ENCODE measurements at regions not wholly inside any gene's neighbourhood (a gene's known extent, or its start where the extent isn't known, plus 50 kb on each side); places are given as distances from the start of the nearest gene placed in this dataset.

DNA sequence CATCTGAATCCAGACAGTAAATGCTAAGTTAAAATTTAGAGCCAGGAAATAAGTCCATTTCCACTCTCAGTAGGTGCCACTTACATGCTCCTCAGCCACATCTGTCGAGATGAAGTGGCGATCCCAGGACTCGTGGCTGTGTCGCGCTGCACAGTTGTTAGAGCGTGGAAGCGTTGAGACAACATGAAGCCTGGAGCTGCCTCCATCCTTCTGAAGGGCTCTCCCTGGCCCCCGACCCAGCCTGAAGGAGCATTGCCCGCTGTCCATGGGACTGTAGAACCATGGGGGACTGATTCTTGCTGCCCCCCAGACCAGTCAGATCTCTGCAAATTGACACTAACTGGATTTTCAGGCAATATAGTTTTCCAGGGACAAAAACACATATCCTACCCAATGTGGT, 58.9 kb downstream of the IRX1 start:
- DNase-seq (ENCODE audit: low read depth in 2 of 2): no peak

DNA sequence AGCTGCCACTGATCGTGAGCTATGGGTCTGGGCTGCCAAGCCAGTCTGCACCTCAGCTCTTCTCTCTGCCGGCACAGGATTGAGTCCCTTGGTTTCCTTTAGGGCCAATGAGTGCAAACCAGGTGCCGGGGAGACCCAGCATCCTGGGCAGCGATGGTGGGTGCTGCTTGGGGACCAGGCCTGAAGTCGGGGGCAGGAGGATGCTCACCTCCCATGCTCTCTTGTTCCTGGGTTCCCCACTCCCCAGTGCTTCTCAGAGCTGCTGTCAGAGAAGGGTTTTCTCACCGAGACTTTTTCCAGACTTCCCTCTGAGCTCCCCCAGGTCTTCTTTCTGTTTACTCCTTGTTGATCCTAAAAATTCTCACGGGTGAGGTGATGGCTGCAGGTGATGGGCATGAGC, 61.2 kb downstream of the IRX1 start:
- DNase-seq (ENCODE audit: low read depth in 2 of 2): no peak

DNA sequence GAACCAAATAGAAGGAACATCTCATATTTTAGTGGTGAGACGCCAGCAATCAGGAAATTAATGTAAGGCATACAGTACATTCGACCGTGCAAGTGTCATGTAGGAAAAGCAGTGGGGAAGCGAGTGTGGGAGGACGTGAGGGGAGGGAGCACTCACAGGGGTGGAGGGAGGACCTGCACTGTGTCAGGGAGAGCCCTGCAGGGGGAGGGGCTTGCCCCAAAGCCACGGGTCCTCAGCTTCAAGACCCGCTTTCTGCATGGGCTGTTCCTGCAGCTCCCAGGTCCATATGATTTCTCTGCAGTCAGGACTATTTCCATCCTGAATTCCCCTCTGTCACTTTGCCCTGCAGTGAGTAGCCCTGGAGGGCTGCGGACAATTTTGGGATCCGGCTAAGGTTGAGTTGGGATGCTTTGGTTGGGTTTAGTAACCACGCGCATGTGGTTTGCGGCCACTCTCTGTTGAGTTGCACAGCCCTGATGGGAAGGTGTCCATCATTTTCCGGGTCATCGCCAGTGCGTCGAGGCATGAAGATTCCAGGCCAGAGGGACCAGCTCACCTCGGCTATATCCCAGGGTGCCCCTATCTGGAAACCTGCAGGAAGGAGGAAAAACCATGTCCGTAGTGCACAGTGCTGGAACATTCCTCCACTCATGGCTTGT, 61.9 kb downstream of the IRX1 start:
- no peak for DNase-seq (ENCODE audit: low read depth in 2 of 2)

DNA sequence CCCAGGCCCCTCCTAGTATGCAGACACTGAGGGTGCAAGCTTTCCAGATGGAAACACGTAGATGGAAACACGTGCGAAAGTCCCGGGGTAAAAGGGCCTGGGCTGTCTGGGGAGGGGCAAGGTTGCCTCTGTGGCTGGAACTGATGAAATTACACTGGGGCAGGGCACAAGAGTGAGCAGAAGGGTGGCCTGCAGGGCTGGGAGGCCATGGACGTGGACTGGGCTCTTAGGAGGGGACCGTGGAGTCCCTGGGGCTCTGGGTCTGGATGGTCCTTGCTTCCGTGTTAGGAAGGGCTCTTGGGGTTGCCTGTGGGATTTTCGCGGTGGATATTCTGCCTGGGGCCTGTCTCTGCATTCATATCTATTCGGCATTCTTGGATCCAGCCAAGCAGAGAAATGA, 63.3 kb downstream of the IRX1 start:
- DNase-seq (ENCODE audit: low read depth in 2 of 2): no peak

DNA sequence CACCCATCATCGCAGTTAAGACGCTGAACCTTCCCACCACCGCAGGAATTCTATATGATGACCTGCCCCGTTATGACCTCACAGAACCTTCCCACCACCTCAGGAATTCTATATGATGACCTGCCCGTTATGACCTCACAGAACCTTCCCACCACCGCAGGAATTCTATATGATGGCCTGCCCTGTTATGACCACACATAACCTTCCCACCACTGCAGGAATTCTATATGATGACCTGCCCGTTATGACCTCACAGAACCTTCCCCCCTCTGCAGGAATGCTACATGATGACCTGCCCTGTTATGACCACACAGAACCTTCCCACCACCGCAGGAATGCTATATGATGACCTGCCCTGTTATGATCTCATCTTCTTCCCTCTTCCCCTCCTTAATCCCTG, 64.3 kb downstream of the IRX1 start:
- no peak for DNase-seq (ENCODE audit: low read depth in 2 of 2)

DNA sequence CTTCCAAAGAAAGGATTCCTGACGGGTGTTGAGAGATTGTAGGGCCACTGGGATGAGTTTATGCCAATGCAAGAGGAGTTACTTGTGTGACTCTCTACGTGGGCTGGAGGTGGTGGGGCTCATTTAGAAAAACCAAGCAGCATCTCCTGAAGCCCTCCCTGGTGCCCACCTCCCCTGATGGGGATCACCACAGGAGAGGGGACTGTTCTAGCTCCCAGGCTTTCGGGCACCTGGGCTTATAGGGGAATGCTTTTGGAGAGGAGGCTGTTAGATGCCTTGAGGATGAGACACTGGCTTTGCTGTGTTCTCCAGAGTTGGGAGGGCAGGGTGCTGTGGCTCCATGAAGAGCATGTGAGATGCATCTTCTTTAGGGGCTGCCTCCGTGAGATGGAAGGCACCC, 65.0 kb downstream of the IRX1 start:
- DNase-seq (ENCODE audit: low read depth in 2 of 2): no peak

DNA sequence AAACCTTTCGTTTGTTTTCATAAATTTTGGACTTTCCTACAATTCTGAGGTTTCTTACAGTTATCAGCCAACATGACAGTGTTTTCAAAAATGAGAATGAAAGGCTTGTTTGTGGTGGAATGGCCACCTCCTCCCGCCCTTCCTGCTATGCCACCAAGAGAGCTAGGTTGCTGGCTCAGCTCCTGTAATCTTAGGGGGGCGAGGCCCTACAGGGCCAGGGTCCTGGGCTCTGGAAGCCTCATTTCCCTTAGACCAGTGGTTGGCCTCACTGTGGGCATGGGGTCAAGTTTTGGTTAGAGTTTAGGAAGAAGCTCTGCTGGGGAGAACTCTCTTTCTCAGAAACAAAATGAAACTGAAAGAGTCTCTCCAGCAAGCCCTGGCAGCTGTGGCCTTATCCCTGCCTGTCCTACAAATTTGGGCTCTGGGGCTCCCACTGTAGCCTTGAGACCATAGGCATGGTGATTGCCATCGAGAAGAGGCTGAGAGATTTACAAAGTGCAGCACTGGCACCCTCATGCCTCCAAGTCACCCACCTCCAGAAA, 66.2 kb downstream of the IRX1 start:
- no peak for DNase-seq (ENCODE audit: low read depth in 2 of 2)

DNA sequence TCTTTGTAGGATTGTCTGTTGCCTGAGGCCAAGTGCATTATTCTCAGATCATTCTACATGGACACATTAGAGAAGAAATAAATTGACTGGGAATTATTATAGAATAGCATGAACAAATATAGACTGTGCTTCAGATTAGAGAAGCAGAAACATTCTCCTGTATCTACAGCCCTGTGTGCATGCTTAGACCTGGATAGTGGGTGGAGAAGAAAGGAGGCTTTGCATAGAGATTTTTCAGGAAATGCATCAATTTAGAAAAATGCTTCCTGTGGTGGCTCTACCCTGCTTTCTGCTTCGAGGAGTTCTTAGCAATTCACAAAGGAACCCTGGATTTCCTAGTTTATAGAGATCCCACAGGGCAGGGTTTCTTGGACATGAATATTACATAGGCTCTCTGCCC, 66.7 kb downstream of the IRX1 start:
- no peak for DNase-seq (ENCODE audit: low read depth in 2 of 2)

DNA sequence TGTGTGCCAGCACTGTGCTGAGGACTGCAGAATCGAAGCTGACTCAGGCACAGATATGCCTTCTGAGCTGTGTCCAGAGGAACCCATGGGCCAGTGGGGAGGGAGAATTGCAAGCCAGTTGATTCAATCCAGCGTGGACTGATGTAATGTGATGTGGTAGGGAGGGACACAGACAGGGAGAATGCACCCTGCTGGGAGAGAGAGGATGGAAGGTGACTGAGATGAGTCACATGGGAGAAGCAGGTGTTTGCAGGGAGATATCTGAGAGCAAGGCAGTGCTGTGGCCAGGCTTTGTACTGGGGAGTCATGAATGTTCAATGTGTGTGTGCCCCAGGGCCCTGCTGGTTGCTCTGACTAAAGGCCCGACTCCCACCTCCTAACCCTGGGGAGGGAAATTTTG, 75.7 kb downstream of the IRX1 start:
- DNase-seq (ENCODE audit: low read depth in 2 of 2): no peak

DNA sequence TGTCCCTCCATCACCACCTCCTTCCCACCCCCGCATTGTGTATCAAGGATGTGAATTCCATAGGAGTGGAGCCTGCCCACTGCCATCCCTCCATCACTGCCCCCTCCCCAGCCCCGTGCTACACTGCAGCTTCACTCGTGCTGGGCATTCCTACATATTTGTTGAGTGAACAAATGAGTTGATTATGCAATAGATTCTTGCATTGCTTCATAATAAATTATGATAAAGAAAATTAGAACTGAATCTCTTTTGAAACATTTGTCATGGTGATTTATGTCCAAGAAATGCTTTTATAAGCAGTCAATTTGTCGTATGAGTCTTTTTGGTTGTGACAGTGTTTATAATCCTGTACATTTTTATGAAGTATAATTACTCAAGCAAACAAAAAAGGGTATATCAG, 83.2 kb downstream of the IRX1 start:
- no peak for DNase-seq (ENCODE audit: low read depth in 2 of 2)

DNA sequence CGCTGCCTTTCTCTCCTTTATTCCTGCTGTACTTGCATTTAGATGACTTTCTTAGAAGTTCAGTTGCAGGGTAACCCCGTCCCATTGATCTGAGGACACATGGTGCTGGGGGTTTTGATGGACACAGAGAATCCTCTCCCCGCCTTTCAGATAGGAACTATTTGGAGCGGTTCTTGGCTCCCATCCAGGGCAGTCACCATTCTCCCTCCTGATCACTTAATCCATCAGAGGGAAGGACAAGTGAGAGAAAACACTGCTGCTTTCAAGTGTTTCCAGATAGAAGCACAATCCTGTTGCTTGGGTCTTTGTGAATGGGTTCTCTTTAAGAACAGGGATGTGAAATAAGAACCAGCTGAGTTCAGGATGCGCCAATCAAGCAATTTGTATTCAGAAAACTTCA, 85.2 kb downstream of the IRX1 start:
- DNase-seq (ENCODE audit: low read depth in 2 of 2): no peak

DNA sequence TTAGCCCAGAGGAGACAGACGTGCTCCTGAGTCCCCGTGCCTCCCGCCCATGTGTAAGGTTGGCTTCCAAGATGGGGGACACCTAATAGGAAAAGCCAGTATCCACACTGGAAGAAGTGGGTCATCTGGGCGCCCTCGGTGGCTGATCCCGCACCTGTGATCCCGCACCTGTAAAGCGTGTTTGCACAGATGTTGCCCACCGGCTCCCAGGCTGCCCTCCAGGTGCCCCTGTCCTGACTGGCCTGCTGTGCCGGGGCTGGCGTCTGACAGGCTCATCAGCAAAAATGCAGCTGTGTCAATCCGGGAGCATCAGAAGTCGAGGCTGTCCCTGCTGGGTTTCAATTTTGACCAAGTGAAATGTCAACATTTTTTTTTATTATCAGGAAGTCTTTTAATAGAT, 88.5 kb downstream of the IRX1 start:
- DNase-seq (ENCODE audit: low read depth in 2 of 2): no peak

DNA sequence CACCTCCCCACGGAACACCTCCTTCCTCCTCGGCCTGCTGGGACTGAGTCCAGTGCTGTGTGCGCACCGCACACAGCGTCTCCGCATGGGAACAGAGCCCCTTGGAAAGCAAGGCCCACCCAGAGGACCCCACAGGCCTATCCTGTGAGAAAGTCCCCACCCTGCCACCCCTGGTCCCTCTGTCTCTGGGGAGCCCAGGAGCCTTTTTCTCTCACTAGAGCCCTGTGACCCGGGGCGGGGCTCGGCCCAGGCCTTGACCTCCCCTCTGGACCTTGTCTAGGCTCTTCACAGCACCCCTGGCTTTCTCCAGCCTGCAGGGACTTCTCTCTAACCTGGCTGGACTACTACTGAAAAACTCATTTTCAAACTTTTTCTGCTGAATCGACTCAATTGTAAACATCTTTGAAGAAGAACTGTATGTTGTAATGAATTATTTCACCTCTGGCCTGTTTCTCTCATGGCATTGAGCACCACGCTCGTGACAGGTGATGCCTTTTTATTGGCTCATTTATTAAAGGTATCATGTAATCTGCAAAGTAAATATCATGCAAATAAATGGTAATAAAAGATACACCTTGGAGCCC, 89.2 kb downstream of the IRX1 start:
- no peak for DNase-seq (ENCODE audit: low read depth in 2 of 2)

DNA sequence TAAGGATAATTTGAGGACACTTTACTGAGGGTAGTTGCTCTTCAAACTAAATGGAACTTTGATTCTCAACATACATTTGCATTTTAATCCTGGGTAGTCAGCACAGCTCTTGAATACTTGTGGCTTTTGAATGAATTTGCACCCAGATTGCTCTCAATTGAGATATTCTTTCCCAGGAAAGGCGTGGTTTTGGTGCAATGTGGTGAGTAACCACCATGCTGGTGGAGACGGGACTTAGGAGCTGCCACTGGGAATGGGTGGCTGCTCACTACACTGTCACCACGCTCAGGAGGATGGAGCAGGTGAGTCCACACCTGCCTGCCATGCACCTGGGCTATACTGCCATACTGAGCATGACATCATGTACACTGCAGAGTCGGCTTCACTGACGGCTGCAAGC, 99.2 kb downstream of the IRX1 start:
- DNase-seq (ENCODE audit: low read depth in 2 of 2): no peak

DNA sequence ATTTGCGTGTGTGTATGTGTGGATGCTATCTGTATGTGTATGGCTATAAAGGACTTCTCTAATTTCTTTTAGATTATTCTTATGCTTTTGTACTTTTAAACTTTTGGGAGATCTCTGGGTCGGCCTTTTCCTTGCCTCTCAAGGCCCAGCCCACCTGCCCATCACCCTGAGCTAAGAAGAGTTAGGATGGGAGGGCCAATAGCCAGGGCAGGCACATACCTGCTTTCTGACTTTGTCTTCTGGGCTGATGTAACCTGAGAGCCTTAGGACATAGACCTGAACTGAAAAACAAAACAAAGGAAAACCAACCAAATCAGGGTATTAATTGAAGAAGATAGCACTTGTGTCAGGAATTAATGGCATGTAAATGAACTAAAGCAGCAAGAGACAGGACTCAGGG, 100.2 kb downstream of the IRX1 start:
- no peak for DNase-seq (ENCODE audit: low read depth in 2 of 2)

DNA sequence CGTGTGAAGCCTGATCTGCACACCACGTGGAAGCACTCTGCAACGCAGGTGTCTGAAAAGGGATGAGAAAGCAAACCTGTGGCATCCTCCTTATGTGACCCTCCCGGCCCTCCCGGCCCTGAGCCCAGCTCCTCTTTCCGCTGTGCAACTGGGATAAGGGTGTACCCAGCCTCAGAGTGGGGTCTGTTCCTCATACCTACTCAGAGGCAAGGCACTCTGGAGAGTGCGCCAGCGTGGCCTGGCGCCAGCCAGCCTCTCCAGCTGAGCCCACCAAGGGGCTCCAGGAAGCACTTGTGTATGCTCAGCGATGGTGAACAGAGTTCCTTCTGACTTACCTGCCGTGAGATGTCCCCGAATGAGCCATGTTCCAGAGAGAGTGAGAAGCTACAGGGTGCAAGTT, 102.8 kb downstream of the IRX1 start:
- no peak for DNase-seq (ENCODE audit: low read depth in 2 of 2)

DNA sequence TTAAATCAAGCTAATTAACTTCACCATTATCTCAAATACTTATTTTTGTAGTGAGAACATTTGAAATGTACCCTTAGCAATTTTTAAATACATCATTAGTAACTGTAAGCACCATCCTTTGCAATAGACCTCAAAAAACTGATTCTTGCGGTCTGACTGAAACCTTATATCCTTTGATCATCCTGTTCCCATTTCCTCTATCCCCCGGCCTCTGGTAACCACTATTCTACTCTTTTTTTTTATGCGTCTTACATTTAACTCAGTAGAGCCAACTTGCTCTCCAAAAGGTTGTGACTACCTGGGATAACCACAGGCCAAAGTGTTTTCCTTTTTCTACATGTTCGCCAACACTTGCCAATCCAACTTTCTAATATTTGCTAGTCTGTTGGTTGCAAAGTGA, 106.1 kb downstream of the IRX1 start:
- DNase-seq (ENCODE audit: low read depth in 2 of 2): no peak

DNA sequence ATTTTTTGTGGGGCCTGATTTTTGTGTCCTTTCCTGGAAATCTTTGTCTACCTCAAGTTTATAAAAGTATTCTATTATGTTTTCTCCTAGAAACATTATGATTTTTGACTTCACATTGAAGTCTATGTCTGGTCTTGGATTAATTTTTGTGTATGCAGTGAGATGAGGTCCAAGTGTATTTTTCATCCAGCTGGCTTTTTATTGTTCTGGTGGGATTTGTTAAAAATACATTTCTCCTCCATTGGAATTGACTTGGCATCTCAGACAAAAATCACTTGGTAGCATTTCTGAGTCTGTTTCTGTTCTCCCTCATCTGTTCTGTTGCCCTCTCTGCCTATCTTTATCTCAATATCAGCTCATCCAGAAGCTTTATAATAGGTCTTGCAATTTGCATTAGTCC, 109.0 kb downstream of the IRX1 start:
- DNase-seq (ENCODE audit: low read depth in 2 of 2): no peak

DNA sequence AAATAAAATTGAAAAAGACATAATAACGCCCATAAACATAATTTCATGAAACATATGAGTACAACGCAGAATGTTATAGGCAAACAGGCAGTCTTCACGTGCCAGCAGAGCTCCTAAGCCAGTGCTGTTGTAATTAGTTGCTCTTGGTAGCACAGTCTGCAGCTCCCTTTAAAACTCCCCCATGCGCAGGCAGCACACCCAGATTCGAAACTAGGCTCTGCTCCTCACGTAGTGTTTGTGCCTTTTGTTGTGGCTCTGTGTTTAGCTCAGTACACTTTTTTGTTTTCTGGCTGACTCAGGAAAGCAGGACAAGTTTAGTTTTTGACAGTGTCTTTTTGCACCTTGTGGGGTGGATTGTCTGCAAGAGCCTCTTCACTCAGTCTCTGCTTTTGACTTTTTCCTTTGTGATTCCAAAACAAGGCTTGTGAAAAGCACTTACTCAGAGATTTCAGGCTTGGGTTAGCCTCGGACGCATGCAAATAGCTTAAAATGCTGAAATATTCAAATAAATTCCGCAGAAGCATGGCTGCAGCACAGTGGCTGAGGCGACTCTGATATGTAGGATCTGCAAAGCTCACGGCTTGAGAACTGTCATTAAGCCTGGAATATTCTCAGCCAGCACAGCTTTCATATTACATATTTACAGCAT, 113.6 kb downstream of the IRX1 start:
- DNase-seq (ENCODE audit: low read depth in 2 of 2): no peak

DNA sequence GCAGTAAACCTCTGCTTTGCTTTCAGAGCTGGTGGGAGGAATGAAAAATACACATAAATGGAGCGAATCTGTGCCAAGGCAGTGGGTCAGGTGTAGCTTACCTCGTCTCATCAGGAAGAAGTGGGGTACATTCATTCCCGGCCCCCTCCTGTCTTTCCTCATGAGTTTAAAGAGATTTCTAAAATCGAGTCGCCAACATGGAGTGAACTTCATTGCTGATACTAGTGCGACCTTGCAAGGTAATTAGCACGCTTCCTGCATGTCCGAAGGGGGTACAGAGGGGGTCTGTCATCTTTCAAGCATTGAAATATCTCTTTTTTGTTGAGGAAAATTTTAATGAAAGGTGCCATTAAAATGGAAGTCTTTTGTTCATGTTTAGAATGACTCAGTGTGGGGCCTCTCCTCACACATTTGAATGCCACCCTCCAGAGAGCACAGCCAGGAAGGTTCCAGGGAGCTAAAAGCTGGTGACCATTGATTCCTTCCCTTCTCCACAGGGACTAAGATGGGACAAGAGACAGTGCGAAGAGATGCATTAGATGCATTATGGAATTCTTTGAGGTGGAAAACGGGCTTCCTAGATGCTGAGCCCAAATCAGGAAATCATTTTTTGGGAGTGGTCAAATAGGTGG, 114.2 kb downstream of the IRX1 start:
- DNase-seq (ENCODE audit: low read depth in 2 of 2): no peak

DNA sequence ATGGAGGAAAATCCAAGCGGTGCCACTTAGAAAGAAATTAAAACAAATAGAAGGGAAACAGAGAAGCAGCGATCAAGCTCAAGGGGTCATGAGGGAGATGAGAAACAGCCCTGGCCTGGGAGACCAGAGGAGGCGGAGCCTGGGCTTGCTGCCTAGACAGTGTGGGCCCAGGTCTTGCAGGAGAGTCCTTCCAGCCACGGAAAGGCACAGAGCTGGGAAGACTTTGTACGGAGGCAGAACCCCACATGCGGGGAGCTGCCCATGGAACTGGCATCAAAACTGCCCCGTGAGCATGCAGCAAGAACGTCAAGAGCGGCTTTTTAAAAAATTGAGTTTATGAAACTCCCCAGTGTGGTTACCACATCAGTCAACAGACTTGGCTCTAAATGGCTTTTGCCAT, 119.4 kb downstream of the IRX1 start:
- no peak for DNase-seq (ENCODE audit: low read depth in 2 of 2)

DNA sequence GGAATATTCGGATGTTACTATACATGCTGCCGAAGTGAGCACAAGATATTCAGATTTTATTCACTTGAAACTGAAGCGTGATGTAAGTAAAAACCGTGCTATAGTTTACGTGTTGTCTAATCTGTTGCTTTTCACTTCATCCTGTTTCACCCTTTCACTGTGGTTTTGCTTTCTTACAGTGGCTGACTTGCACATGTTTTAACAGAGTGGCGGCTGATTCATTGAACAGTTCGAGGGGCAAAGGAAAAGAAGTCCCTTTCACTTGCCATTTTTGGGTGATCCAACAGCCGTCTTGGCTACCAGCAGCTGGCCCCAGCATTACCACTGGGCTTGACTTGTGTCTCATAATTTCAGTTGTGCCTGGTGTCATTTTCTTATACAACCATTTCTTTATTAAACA, 134.0 kb downstream of the IRX1 start:
- no peak for DNase-seq (ENCODE audit: low read depth in 2 of 2)

DNA sequence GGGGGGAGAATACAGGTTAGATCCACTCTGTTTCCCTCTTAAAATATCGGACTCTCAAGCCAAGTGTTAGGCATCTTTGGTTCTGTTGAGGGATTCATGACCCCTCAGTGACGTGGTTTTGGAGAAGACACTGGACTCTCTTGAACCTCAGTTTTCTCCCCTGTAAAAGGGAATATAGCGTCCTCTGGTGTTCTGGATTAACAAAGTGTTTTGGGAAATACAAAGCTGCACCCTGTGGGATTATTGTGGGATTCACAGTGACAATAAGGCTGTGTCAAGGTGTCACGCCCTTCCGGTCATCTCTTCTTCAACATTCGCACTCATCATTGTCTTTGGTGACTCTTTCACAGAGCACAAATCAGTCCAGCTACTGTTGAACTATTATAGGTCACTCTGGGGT, 139.0 kb downstream of the IRX1 start:
- no peak for DNase-seq (ENCODE audit: low read depth in 2 of 2)

Data from stimulated activated CD4-positive, alpha-beta T cell treated with anti-CD3 and anti-CD28 coated beads, Interleukin-15, amount 100 ng/mL, for 48 hours (primary cell).